VCaP (cell line): ENCODE measurements at regions not wholly inside any gene's neighbourhood (a gene's known extent, or its start where the extent isn't known, plus 50 kb on each side); places are given as distances from the start of the nearest gene placed in this dataset.
"Not testable (repeated sequence)": the region's sequence is repeated elsewhere in the genome, so short reads cannot be mapped to it uniquely, and the experiment has no call there.

Experiments used
- H3K27ac ChIP-seq: fragments of 450-650 bp; 2 replicates; pipeline ENCODE4 v1.5.1; 2017
- CTCF ChIP-seq: fragments of 450-650 bp; conservative IDR thresholded peaks from 2 replicates; pipeline ENCODE4 v1.5.1; 2017; ENCODE audit warnings: mild to moderate bottlenecking, moderate library complexity

GRCh38 chr7:53238021-53238605 lies 202.7 kb downstream of the POM121L12 start:
- H3K27ac ChIP-seq = no peak overlapping the region
- no peak for TF ChIP-seq CTCF

- not testable (repeated sequence) for H3K27ac ChIP-seq
Measured at GRCh38 chr7:53239151-53239550, 203.7 kb downstream of the POM121L12 start.

GRCh38 chr7:53245721-53246120 lies 210.3 kb downstream of the POM121L12 start:
- H3K27ac ChIP-seq = no peak overlapping the region
- no peak for TF ChIP-seq CTCF

- no peak overlapping the region for H3K27ac ChIP-seq
- no peak for TF ChIP-seq CTCF
Measured at GRCh38 chr7:53246957-53247356, 211.5 kb downstream of the POM121L12 start.

- H3K27ac ChIP-seq = no peak overlapping the region
- no peak for TF ChIP-seq CTCF
Measured at GRCh38 chr7:53252539-53252938, 217.1 kb downstream of the POM121L12 start.

GRCh38 chr7:53272081-53272480 lies 236.6 kb downstream of the POM121L12 start:
- no peak overlapping the region for H3K27ac ChIP-seq
- no peak for TF ChIP-seq CTCF

GRCh38 chr7:53281312-53281711 lies 245.9 kb downstream of the POM121L12 start:
- TF ChIP-seq CTCF = no peak

DNA sequence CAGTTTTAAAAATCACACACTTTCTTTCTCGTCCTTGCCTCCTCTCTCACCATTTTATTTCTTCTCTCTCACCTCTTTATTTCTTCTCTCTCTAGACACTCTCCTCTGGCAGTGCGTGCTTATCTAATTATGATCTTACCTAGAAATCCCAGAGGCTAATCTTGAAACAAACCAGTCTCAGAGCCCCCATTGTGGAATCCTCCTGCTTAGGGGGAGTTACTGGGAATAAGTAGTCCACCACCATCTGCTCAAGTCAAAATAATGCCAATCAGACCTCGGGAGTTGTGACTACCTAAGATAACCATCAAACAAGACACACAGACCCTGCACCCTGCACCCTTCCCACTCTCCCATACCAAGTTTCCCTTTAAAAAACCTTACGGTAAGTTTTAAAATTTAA lies 256.9 kb downstream of the POM121L12 start:
- TF ChIP-seq CTCF = no peak
- H3K27ac ChIP-seq = no peak overlapping the region

More at GRCh38 chr7:53281312-53281711, 245.9 kb downstream of the POM121L12 start:
- H3K27ac ChIP-seq = no peak overlapping the region
